BJ (cell line): ENCODE measurements at regions not wholly inside any gene's neighbourhood (a gene's known extent, or its start where the extent isn't known, plus 50 kb on each side); places are given as distances from the start of the nearest gene placed in this dataset.

Source experiments
- CTCF ChIA-PET: fragments of 350-600 bp; formaldehyde crosslinking; extraction: SDS; loops from one replicate; lab custom pipeline; 2021; ENCODE audit warnings: antibody characterized with exemption, inconsistent platforms; lab: Yijun Ruan, JAX
- POLR2A ChIA-PET: fragments of 300-600 bp; sonication (Branson Sonifier 250); formaldehyde crosslinking; extraction: SDS; loops from one replicate; lab custom pipeline; 2021; ENCODE audit warnings: antibody characterized with exemption; lab: Charles Lee
- DNase-seq: peaks from one replicate; pipeline ENCODE4 v3.0.0-alpha.2; 2011; ENCODE audit warnings: low read depth
- H3K27me3 ChIP-seq: 2 replicates; pipeline ENCODE4 v1.6.0; 2011; ENCODE audit warnings: low read length; ENCODE audit not compliant: control insufficient read depth, insufficient read depth
- H3K36me3 ChIP-seq: 2 replicates; pipeline ENCODE4 v1.5.1; 2011; ENCODE audit warnings: low read length; ENCODE audit not compliant: control insufficient read depth, insufficient read depth
- H3K4me3 ChIP-seq: 2 replicates; pipeline ENCODE4 v1.5.1; 2011; ENCODE audit warnings: low read depth, mild to moderate bottlenecking, control low read depth, low read length
- CTCF ChIP-seq: IDR thresholded peaks from 2 replicates; pipeline ENCODE4 v1.5.1; 2011; ENCODE audit warnings: low read depth, mild to moderate bottlenecking, control low read depth, inconsistent platforms, low read length, moderate library complexity; ENCODE audit not compliant: insufficient read depth

DNA sequence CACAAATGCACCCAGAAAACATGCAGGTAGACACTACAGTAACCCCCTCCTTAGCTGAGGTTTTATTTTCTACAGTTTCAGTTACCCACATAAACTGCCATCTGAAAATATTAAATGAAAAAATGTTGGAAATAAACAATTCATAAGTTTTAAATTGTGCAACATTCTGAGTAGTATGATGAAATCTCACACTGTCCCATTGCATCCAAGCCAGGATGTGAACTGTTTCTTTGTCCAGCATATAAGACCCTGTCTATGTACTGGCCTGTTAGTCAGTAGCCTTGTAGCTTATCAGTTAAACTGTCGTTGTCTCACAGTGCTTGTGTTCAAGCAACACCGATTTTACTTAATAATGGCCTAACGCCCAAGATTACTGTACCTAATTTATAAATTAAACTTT lies 630.5 kb downstream of the ANXA1 start:
- Histone ChIP-seq H3K4me3 (no peak overlapping the region), H3K27me3 (no peaks in the 10 kb centered on the region), H3K36me3 (no peaks in the 10 kb centered on the region)
- no peak for DNase-seq
- ChIA-PET CTCF (no interaction called here), POLR2A (no interaction called here)
- no peak for TF ChIP-seq CTCF

- H3K4me3 ChIP-seq, result no peak overlapping the region
- no peak for DNase-seq
- CTCF ChIA-PET, result no interaction called here
- no peak for TF ChIP-seq CTCF
- H3K27me3 ChIP-seq, result no peaks in the 10 kb centered on the region
- no peaks in the 10 kb centered on the region for H3K36me3 ChIP-seq
- POLR2A ChIA-PET, result no interaction called here
These were observed 647.8 kb downstream of the ANXA1 start for GRCh38 chr9:73799446-73799845.

DNA sequence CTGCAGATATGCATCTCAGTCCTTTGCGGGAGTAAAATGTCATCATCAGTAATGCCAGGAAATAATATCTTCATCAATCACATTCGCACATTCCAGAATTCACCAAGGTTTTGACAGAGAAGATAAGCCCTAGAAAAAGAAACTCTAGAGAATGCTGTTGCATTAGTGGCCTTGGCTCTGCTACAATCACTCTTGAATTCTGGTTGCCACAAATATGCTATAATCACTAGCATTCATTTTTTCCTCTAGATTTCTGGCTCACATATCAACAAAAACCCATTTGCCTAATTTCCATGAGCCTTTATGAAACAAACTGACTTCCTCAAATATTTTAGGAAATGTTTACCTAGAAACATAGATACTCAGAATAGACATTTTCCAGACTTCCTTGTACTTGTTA lies 653.4 kb downstream of the ANXA1 start:
- Histone ChIP-seq H3K27me3 (no peaks in the 10 kb centered on the region), H3K36me3 (no peaks in the 10 kb centered on the region), H3K4me3 (no peak overlapping the region)
- POLR2A ChIA-PET, result no interaction called here
- CTCF ChIA-PET, result no interaction called here
- no peak for DNase-seq
- no peak for TF ChIP-seq CTCF

GRCh38 chr9:73805853-73806458 lies 654.3 kb downstream of the ANXA1 start:
- DNase-seq, result no peak
- Histone ChIP-seq H3K27me3 (no peaks in the 10 kb centered on the region), H3K4me3 (no peak overlapping the region), H3K36me3 (no peaks in the 10 kb centered on the region)
- POLR2A ChIA-PET, result no interaction called here
- CTCF ChIA-PET, result no interaction called here
- no peak for TF ChIP-seq CTCF

DNA sequence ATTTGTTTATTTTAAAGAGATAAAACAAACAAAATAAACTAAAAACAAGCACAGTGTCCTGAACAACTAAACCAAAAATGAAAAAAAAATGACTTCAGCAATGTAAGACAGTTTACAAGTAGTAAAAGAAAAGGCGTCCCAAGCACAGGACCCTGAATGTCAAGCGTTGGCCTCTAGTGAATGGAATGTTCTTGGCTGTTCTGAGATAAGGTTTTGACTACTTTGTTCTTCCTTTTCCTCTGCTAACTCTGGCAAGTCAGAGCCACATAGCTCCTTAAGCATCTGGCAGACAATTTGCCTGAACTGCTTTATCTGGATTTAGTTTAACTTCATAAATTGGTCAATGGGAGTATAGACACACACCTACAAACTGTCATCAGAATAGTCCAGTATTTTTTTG lies 655.2 kb downstream of the ANXA1 start:
- Histone ChIP-seq H3K4me3 (no peak overlapping the region), H3K27me3 (no peaks in the 10 kb centered on the region), H3K36me3 (no peaks in the 10 kb centered on the region)
- no peak for TF ChIP-seq CTCF
- POLR2A ChIA-PET, result no interaction called here
- no peak for DNase-seq
- CTCF ChIA-PET, result no interaction called here
